Suppressor macrophage treated with lipopolysaccharide for 1 hour (primary cell): ENCODE measurements at regions not wholly inside any gene's neighbourhood (a gene's known extent, or its start where the extent isn't known, plus 50 kb on each side); places are given as distances from the start of the nearest gene placed in this dataset.
A peak's percentile ranks its signal among the peaks of the same experiment; 100 is the strongest.

ENCODE experiments used
- DNase-seq, 3 donors: peaks; one replicate each; pipeline ENCODE4 v3.0.0-alpha.2; 2020 to 2022

DNA sequence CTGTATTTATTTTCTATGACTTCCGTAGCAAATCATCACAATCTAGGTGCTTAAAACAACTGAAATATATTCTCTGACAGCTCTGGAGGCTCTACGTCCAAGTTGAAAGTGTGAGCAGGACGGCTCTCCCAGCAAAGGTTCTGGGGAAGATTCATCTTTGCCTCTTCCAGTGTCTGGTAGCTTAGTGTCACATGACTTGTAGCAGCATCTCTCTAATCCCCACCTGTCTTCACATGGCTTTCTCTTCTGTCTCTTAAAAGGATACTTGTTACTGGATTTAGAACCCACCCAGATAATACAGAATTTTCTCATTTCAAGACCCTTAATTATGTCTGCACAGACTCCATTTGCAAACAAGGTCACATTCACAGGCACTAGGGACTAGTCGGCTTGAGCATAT lies 687.7 kb upstream of the RBFOX1 start:
- no peak for DNase-seq

DNA sequence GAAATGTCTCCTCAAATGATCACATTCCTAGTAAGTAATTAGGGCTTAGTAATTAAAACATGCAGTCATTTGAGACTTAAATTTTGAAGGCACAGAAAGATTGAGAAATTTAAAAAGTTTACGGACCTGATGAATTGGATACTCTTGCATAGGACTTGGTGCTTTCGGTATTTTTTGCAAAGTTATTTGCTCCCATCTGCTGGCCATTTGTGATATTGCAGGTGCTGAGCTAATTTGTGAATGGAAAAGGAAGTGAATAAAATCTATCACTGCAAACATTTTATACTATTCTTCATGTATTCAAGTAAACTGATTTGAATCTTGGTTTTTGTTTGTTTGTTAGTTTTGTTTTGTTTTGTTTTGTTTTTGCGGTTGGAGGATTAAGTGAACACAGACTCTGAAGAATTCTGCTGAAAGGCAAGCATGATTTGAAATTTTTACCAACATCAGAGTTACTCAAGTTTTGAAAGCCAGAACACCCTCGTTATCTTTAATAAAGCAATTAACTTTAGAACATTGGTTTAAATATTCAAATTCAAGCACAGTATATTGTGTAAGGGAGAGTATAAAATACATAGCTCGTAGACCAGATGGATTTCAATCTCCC lies 689.5 kb upstream of the RBFOX1 start:
- peak; percentile 50 to 69 (median 60) for DNase-seq

DNA sequence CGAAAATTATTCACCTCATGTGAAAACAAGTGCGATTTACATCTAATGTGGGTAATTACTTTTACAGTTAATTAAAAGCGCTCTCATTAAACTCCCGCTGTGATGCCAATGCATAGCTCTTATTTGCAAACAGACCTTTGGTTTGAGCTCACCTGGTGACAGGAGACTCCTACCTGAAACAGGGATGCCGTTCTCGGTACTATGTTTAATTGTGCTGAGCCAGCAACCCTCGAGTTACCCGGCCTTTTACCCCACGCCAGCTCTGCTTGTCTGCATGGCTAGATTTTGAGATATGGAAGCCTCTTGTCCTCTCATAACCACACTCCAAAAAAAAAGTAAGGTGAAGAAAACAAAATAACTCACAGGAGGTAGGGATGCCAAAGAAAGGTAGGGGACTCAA lies 690.4 kb upstream of the RBFOX1 start:
- no peak for DNase-seq

DNA sequence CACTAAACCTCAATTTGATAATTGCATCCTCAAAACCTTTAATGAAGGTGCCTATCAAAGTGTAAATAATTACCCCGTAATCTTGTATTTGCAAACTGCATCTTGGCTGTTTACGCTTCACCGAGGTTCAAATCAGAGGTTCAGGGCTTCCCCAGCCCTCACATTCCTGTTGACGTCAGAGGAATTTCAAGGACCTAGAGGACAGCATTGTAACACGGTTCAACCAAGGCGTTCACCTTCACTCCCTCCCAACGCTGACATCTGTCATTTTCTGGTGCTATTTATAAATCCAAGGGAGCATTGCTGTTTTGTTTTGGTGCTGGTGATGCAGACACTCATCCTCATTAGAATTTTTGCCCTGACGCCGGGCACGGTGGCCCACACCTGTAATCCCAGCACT lies 691.6 kb upstream of the RBFOX1 start:
- DNase-seq, result no peak

DNA sequence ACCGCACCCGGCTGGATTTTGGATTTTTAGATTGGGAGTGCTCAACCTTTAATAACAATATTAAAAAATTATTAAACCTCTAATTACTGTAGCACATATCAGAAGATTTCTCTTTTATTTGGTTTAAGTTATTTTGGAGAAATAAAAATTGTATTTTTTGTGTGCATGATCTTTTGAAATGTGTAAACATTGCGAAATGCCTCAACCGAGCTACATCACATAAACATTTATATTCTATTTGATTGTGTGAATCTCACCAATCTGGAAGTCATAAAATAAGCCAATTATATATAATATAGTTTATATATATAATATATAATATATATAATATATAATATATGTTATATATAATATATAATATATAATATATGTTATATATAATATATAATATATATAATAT lies 696.2 kb upstream of the RBFOX1 start:
- no peak for DNase-seq

DNA sequence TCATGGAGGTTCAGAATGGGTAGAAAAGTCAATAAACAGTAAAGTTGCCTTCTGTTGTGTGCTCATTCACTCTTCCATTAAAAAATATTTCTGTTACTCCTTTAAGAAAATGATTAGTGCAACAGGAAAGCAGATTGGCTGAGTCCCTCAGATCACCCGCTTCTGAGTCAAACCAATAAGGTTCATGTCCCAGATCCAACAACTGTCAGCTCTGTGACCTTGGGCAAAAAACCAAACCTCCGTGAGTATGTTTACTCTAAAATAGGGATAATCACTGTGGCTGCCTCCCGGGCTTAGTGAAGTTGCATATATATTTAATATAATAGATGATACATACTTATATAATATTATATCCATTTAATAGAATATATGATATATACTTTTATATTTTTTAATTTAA lies 698.5 kb upstream of the RBFOX1 start:
- no peak for DNase-seq

DNA sequence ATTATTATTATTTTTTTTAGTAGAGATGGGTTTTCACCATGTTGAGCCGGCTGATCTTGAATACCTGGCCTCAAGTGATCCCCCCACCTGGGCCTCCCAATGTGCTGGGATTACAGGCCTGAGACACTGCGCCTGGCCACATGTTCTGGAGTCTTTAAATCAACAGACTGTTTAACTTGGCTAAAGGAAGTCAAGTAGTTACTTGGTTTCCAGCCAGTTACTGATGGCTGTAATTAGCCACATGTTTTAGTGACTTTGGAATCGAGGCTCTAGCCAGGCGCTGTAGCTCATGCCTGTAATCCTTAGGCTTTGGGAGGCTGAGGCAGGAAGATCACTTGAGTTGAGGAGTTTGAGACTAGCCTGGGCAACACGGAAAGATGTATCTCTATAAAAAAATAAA lies 699.2 kb upstream of the RBFOX1 start:
- no peak for DNase-seq

DNA sequence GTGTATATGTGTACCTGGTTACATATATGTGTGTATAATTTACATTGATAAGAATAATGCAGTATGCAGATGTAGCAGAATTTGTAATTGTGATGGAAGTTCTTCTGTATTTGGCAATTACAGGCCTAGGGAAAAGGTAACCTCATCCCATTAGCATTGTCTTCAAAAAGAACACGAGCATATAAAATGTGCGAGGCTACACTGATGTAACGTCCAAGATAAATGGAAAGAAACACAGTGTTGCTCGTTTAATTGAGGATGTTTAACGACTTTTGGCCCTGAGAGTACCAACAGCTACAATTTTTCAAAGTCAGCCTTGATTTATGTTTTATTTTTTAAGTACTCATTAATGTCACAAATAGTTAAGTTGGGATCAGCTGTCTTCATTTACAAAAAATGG lies 703.5 kb upstream of the RBFOX1 start:
- DNase-seq, result no peak

DNA sequence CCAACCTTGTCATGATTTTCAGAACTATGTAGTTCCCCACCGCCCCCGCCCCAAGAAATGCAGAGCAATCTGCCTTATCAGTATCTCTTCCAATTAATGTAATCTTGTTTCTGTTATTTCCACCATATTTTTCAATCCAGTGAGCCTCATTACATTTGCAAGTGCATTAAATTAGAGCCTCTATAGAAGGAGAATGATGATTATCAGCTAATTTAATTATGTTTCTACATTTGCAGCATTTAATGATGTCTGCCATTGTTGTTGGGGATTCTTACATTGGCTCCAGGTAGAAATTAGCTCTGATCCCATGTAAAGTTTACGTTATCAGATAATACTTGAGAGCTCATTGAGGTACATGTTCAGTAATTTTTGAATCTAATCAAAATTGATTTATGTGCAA lies 707.0 kb upstream of the RBFOX1 start:
- DNase-seq, result no peak

DNA sequence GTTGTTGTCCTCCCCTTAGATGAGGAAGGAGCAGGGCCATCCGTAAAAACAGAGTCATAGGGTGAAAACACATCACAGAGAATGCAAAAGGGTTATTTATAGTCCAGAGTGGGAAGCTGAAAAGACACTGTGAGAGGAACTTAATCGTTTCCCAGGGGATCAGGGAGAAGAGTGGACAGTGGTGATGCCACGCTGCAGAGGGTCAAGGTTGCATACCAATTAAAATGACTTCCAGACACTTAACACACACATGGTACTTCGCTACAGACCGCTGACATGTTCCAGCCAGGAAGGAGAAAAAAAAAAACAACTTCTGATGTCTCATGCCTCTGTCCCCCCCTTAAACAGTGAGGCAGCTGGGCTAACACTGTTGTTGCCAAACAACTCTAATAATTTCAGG lies 713.8 kb upstream of the RBFOX1 start:
- no peak for DNase-seq

DNA sequence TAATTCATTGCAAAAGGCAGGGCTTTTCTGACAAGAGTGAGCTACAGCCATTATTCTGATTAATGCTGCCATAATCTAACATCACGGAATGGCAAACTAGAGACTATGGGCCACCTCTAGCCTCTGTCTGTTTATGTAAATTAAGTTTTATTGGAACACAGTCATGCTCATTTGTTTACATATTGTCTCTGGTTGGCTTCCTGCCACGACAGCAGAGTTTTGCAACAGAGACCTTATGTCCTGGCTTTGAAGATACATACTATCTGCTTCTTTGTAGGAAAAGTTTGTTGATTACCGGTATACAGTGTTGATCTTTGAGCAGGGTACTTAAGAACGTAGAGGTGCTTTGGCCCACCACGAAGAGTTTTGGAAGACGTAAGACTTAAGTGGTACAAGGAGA lies 715.9 kb upstream of the RBFOX1 start:
- DNase-seq, result no peak

DNA sequence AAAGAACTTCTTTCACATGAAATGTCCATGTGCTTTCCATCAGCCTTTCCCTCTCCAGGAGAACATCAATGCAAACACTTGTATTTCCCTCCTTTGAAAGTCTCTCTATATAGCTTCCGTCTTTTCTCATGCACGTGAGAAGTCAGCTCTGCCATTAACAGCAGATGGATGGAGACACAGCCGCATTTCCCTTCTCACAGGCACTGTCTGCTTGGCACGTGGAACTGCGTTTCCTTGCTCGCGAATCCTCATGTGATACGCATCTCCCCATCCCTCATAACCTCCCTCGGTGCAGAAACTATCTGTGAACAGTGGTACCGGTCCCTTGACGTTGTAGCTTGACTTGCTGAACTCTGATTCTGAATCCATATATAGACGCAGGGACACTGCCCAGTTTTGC lies 717.0 kb upstream of the RBFOX1 start:
- no peak for DNase-seq

DNA sequence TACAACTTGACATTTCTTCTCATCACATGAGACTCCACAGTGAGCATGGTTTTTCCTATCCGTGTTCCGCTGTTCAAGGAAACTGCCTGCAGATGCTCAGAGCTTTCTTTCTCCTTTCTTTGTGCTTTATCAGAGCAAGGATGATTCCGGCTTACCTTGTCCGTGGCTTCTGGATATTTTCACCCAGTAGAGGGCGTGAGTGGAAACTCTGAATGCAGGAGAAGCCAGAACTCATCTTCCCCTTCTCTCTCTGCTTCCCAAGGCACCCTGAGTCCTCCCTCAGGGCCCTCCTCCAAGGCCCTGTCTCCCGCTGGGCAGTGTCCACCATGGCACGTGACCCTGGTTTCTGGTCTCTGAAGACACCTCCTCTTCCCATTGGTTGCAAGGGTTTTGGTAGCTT lies 721.1 kb upstream of the RBFOX1 start:
- DNase-seq, result no peak

DNA sequence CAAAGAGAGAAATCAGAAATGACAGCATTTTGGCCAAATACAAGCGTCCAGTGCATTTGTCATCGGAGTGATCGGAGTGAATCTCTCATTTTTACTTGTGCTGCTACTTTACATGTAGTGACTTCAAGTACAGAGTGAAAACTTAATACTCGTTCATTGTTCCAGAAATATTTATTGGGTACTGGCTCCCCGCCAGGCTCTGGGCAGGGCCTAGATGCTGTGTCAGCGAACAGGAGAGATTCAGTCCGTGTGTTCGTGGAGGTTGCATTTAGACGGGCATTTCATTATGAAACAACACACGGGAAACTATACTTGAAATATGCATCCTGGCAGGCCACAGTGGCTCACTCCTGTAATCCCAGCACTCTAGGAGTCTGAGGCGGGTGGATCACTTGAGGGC lies 727.2 kb upstream of the RBFOX1 start:
- no peak for DNase-seq

DNA sequence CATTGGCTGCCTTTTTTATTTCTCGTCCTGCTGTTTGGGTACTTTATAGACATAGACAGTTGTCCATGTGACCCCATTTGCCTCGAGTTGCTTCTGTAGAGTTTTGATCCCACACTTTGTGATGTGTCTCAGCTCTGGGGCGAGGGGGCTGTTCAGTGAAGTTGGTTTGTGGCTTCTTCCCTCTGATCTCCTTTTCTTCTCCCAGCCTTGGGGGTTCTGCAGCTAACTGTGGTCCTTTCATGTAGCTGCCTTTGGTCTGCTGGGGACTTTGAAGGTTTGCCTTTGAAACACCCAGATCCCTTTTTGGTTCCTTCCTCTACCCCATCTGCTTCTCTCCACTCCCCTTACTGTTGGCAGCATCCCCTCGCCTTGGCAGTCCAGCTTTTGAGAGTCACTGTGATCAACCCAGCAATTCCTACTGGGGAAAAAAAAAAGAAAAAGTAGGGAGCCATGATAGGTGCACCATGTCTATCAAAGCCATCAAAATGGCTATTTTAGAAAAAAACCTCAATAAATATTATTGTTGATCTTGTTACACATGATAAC lies 728.8 kb upstream of the RBFOX1 start:
- DNase-seq, result no peak

DNA sequence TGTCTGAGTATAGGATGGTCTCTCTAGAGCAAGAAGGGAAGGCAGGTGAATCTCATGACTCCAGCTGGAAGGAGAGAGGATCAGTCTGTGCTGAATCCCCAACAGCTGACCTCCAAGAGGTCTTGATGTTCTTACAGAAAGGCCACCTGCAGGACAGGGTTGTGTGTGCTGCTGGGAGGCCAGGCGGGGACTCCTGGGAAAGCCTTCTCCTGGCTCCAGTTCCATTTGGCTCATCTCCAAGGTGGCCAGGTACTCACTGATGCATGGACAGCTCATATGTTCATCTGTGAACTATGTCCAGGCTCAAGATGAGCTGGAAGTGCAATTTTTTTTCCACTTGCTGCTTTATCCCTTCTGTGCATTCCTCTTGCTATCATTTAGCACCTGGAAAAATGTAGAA lies 730.2 kb upstream of the RBFOX1 start:
- DNase-seq, result no peak

DNA sequence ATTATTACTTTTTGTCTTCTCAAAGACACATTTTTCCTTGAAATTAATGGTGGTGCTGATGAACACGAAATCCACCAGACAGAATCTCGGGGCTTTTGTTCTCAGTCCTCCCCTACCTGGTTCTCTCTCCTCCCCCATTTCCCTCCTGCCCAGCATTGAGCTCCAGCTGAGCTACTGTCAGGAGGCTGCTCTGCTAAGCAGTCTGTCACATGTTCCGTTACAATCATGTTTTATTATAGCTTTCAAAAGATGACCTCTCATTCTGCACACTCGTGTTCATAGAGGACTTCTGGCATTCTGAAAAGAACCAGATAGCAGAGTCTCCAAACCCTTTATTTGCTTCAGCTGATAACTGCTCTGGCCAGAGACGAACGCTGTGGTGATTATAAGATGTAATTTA lies 732.5 kb upstream of the RBFOX1 start:
- DNase-seq, result no peak

DNA sequence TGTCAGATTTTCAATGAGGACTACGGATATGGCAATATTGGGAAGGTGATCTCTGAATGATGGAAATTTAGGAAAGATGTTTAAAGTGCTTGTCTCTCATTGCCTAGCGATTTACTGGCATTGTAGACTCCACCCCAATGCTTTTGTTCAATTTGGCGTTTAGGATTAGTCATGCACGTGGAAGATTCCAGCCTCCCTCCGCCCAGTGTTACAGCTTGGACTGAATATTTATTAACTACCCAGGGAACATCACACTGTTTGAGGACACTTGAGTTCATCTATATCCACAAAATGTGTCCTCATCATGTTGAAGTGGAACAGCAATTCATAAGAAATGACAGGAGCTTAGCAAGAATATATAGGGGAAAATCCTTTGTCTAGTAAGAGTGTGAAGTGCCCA lies 738.8 kb upstream of the RBFOX1 start:
- DNase-seq, result no peak

DNA sequence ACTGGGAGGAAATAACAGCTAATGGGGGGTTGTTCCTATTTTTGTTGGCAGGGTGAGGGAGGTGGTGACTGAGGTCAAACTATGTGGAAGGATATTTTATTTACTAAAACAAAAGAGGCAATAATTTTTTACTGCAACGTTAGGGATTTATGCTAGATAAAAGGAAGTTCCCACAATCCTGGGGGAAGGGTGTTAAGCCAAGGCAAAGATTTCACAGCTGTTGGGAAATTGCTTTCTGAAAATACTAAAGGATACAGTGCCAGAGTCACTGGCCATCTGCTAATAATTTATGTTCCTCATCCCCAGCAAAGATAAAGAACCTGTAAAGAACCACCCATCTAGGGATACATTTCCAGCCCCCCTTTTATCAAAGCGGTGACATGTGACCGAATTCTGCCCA lies 756.0 kb upstream of the RBFOX1 start:
- no peak for DNase-seq

DNA sequence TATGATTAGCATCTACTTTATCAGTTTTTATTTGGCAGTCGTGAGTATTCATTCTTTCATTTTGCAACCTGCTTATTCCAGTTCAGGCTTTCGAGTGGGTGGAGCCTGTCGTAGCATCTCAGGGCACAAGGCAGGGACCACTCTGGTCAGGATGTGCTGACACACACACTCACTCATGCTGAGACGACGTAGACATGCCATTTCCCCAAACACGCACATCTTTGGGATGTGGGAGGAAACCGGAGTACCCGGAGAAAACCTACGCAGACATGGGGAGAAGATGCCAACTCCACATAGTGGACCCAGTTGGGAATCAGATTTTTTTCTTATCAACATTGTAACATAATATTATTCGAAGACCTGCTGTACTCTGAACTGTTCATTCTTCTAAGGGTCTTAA lies 756.5 kb upstream of the RBFOX1 start:
- no peak for DNase-seq

DNA sequence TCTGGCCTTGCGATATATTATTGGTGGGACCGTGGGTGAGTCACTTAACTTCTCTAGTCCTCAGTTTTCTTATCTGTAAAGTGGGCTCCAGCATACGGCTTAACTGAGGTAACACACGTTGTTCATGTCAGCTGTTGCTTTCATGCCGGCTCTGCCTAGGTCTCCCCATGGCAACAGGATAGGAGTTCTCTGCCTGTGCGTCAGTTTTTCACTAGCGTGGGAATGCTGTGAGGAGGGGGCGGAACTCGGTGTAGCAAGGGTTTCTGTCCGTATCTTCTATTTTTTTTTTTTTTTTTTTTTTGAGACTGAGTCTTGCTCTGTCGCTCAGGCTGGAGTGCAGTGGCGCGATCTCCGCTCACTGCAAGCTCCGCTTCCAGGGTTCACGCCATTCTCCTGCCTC lies 758.5 kb upstream of the RBFOX1 start:
- no peak for DNase-seq

DNA sequence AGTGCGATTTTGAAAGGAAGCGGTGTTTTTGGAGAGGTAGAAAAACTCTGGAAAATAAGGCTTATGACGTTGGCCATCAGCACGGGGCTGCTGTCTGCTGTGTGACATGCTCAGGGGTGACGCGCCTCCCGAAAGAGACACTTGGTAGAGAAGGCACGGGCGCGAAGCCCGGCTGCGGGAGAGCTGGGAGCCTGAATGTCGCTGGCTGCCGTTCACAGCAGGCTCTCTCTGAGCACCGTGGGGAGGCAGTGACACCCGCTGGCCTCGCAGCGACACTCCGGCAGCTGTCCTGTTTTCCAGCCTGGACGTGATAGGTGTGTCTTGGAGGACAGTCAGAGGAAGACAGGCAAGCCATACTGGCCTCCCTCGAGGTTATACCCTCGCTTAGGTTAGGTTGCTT lies 759.1 kb upstream of the RBFOX1 start:
- peak in 2 of 3 donors; percentile 6 to 7 for DNase-seq

DNA sequence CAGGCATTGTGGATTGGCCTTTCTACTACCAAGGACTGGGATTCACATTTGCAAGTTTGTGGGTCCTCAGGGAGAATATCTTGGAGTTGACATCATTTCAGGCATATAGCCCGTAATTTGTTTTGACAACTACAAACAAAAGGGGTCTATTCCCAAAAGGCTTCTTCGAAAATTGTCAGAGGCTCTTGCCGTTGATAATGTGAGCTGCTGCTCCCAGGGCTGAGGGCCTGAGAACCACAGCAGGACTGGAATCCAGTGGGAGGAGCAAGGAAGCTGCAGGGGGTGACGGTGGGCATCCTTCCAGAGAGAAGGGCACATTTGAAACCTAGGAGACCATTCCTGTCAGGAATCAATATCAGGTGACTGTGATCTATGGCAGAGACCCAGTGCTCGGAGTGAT lies 761.6 kb upstream of the RBFOX1 start:
- DNase-seq, result no peak

DNA sequence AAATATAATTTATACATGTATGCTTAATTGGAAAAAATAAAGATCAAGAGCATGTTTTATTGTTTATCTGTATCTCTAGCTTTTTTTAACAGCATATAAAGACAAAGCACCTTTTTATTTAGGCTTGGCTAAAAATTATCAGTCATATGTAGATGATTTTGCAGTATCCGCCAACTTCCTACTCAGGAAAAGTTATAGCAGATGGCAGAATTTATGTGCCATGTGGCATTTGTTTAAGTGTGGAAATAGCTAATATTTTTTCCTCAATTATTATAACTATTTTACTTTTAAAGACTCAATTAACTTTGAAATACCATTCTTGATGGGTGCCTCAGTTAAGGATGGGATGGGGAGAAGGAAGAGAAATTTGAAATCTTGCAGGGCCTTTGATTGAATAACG lies 762.1 kb upstream of the RBFOX1 start:
- DNase-seq, result no peak

DNA sequence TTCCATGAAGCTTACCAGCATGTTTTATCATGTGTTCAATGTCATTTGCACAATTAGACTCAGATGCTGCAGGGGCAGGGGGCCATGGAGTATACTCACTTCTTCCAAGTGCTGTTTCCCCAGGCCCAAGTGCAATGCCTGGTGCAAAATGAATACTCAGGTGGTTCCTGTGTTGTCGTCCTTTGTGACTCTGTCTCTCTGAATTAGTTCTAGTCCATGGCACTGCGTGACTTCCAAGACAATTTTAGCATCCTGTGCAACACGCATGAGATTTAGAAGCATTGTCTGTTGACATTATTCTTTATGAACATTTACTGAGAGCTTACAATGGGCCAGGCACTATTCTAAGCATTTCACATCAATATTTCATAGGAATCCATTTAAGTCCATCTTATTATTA lies 769.7 kb upstream of the RBFOX1 start:
- DNase-seq, result no peak
